ENCODE measurements at regions not wholly inside any gene's neighbourhood (a gene's known extent, or its start where the extent isn't known, plus 50 kb on each side); places are given as distances from the start of the nearest gene placed in this dataset.
"Not testable (repeated sequence)": the region's sequence is repeated elsewhere in the genome, so short reads cannot be mapped to it uniquely, and the experiment has no call there.

DNA sequence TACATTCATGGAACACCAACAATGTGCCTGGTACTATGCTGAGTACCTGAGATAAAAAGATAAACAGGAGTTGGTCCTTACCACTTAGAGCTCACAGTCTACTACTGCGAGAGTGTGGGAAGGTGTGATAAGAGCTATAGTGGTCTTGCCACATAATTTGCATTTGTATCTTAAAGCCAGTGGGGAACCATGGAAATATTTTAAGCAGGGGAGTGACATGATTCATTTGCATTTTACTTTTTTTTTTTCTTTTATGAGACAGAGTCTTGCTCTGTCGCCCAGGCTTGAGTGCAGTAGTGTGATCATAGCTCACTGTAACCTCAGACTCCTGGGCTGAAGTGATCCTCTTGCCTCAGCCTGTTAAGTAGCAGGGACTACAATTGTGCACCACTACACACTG lies 53.6 kb downstream of the SRGAP2 start:
- in situ Hi-C loops (cut with HindIII; ENCODE audit: low sequenced_read_pairs); DNase-seq (ENCODE audit: low spot score): not testable (repeated sequence)

GRCh38 chr1:206261473-206261872 lies 58.1 kb downstream of the SRGAP2 start:
- DNase-seq (ENCODE audit: low spot score); in situ Hi-C loops (cut with HindIII; ENCODE audit: low sequenced_read_pairs): not testable (repeated sequence)

- DNase-seq (ENCODE audit: low spot score); in situ Hi-C loops (cut with HindIII; ENCODE audit: low sequenced_read_pairs): not testable (repeated sequence)
Measured at GRCh38 chr1:206262424-206262823, 59.1 kb downstream of the SRGAP2 start.

GRCh38 chr1:206264916-206265315 lies 61.6 kb downstream of the SRGAP2 start:
- in situ Hi-C loops (cut with HindIII; ENCODE audit: low sequenced_read_pairs); DNase-seq (ENCODE audit: low spot score): not testable (repeated sequence)

DNA sequence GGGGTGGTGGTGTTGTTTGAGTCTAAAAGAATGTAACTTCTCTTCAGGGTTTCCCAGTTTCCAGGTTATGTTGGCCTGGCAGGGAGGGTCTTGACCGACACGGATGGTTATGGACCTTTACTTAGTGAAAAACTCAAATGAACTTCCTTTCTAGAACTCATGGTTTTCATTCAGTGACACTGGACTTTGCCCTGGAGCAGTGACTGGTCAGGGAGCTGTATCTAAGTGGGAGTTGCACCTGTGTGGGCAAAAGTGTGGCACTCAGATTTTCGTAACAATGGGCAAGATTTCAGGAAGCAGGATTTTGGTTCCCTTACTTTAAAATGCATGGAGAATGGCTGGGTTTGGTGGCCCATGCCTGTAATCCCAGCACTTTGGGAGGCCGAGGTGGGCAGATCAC lies 67.8 kb downstream of the SRGAP2 start:
- DNase-seq (ENCODE audit: low spot score); in situ Hi-C loops (cut with HindIII; ENCODE audit: low sequenced_read_pairs): not testable (repeated sequence)

DNA sequence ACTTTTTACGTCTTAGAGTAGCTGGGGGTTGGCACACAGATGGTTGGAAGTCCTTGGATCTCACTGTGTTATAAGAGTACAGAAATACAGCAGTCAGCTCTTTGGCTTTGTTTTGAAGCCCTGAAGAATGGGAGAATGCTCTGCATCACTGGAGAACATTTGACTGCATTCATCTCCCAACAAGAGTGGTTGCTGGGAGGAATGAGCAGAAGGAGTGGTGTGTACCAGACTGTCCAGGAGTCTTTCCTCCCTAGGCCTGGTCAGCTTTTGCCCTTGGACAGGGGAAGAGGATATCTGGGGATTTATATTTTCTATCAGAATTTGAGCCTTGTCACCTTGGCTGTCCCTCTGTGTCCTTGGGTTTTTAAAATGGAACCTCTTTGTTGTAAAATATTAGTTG lies 69.8 kb downstream of the SRGAP2 start:
- DNase-seq (ENCODE audit: low spot score); in situ Hi-C loops (cut with HindIII; ENCODE audit: low sequenced_read_pairs): not testable (repeated sequence)

DNA sequence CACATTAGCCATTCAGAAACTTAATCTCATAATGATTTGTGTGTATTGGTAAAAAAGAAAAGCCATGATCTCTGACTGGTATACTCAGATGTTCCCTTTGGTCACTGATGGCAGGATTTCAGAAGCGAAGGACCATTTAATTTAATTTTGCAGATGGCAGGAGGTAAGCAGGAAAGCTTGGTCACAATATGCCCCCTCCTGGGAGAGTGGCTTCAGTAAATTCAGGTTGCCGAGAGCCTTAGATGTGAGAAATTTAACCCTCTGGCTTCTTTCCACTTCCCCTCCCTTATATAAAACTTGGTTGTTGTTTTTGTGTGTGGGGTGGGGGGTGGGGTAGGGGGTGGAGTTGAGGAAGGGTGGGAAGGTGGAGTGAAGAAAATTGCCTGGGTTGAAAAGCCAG lies 72.8 kb downstream of the SRGAP2 start:
- in situ Hi-C loops (cut with HindIII; ENCODE audit: low sequenced_read_pairs), result not testable (repeated sequence)
- DNase-seq (ENCODE audit: low spot score), result peak; percentile 48

DNA sequence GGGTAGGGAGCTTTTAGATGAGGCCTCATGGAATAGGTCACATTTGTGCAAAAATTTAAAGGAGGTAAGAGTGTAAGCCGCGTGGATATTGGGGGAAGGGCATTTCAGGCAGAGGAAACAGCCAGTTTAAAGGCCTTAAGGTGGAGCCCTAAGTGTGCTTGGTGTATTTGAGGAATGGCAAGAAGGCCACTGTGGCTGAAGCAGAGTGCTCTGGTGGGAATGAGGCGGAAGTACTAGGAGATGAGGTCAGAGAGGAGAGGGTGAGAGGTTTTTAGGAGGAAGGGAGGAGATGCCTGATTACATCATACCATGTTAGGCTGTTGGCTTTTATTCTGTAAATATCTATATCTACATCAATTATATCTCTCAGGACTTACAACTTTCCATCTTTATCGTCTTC lies 75.3 kb downstream of the SRGAP2 start:
- in situ Hi-C loops (cut with HindIII; ENCODE audit: low sequenced_read_pairs); DNase-seq (ENCODE audit: low spot score): not testable (repeated sequence)

GRCh38 chr1:206280683-206281082 lies 77.3 kb downstream of the SRGAP2 start:
- in situ Hi-C loops (cut with HindIII; ENCODE audit: low sequenced_read_pairs); DNase-seq (ENCODE audit: low spot score): not testable (repeated sequence)

DNA sequence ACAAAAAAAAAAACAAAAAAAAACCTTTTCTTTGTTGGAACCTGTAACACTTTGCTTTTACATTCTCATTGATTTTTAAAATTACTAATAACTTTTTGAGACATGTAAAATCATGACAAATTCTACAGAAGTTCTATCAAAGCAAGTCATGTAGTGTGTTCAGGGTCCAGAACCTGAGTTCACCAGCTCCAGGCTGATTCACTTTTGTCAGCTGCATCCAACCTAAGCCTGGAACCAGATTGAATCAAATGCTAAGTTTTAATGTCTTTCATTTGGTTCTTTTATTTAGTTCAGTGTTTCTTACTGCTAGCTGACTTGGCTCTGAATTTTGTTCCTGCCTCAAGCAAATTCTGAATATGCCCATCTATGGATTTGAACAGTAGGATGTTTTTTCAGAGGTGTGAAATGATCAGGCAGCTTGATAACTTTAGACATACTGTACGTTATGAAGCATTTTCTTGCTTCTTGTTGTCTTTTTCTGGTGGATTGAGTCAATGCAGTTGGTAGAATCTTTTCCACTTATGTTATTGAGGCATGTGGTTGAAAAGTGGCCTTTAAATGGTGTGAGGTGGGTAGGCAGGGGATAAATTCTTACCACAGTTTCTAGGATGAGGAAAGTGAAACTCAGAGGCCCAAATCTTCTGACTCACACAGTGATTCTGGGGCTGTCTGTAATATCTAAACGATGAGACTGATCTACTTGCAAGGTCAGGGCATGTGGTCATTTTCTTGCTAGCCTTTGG lies 78.7 kb downstream of the SRGAP2 start:
- in situ Hi-C loops (cut with HindIII; ENCODE audit: low sequenced_read_pairs); DNase-seq (ENCODE audit: low spot score): not testable (repeated sequence)

- DNase-seq (ENCODE audit: low spot score); in situ Hi-C loops (cut with HindIII; ENCODE audit: low sequenced_read_pairs): not testable (repeated sequence)
Measured at GRCh38 chr1:206285024-206285960, 82.0 kb downstream of the SRGAP2 start.

DNA sequence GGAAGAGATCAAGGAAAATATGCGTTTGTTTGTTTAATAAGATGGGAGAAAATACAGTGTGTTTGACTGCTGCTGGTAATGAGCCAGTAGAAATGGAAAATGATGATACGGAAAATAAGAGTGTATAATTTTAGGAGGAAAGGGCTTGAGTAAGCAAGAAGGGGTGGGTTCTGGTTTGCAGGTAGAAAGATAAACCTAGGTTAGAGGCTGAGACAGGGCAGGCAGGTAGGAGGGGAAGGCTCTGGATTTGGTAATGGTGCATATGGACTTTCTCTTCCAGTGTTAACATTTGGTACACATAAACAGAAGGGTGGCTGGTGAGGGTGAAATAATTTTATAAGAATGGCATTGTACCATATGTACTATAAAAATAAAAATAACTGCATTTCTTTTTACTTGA lies 84.4 kb downstream of the SRGAP2 start:
- DNase-seq (ENCODE audit: low spot score); in situ Hi-C loops (cut with HindIII; ENCODE audit: low sequenced_read_pairs): not testable (repeated sequence)

GRCh38 chr1:206288453-206288852 lies 85.1 kb downstream of the SRGAP2 start:
- DNase-seq (ENCODE audit: low spot score); in situ Hi-C loops (cut with HindIII; ENCODE audit: low sequenced_read_pairs): not testable (repeated sequence)

DNA sequence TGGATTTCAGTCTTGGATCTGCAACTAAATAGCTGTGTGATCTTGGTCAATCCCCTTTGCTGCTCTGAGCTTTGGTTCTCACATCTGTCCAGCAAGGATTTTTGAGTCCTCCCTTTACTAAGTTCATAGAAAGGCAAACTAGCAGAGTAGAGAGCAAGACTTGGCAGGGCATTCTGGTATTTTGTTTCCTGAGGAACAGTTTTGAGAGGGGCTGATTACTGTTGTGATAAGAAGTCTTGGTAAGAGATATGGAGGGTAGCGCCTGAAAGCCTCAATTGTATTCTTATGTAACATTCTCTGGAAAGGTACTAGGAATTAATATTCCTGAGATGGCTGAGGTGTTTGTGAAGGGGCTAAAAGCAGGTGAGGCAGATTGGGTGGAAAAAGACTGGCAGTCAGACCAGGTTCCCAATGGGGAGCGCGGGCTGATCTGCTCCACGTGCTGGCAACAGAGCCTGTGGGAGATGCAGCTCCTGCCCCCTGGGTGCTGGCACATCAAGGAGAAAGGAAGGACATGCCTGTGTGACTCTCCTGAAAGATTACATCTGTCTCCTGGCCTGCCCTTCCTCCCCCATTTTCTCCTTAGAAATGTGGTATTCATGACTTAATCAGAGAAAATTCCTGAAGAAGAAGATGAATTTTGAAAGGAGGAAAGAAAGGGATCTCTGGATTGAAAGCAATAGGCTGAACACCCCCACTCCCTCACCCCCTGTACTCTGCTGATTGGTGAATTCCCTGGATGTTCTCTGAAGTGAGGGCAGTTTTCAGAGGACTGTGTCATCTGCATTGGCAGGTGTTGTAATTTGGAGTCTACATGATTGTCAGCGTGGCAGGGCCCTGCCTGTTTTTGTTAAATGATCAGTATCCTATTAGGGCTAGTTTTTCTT lies 94.0 kb downstream of the SRGAP2 start:
- in situ Hi-C loops (cut with HindIII; ENCODE audit: low sequenced_read_pairs); DNase-seq (ENCODE audit: low spot score): not testable (repeated sequence)

DNA sequence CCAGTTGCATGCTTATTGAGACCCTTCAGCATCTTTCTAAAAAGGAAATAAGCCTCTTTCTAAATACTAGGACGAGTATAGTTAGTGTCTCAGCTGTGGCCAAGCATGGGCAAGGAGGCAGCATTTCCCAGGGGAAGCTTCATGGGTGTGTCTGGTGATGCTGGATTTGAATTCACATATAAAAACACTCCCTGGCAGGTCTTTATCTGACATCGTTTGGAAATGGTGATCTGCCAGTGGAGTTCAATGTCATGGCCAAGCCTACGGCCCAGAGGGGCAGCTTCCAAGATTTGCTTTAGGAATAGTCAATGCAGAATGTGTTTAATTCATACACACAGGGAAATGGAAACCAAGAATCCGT lies 94.7 kb downstream of the SRGAP2 start:
- DNase-seq (ENCODE audit: low spot score); in situ Hi-C loops (cut with HindIII; ENCODE audit: low sequenced_read_pairs): not testable (repeated sequence)

DNA sequence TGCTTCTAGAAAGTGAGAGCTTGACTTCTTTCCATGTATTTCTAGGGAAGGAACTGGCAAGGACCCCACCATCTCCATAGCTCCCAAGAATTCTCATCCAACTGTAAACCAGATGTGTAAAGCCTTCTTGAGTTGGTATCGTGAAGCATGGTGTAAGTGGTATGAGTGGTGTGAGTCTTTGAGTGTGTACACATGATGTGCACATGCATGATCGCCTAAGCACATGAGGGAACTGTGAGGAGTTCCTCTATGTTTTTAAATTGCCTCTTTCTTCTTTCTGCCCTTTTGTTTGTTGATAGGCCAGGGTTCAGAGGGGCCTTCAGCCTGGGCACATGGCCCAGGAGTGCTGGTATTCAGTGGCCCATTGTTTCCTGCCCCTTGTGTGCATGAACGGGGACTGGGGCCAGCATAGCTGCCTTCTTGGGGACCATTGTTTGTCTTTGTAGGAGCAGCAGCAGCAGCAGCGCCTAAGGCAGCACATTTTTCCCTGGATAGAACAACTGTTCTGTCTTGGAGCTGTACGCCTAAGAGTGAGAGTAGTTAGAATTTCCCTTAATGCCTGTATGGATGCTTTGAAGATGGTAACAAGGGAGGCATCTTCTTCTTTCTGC lies 95.9 kb downstream of the SRGAP2 start:
- in situ Hi-C loops (cut with HindIII; ENCODE audit: low sequenced_read_pairs), result not testable (repeated sequence)

DNA sequence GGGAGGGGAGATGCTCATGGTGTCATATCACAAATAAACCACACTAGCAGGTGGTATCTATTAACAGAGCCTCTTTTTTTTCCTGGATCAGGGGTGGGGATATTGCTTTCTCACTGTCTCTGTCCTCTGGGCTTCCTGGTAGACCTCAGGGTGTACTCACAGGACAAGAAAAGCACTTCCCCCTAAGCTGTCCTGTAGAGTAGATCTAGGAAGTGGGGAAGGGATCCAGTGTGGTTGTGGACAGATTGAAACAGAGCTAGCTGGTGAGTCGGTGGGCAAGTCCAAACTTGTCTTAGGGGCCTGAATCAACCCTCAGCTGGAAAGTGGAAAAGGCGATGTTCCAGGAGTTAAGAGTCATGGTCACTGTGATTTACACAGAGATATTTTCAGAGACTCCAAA lies 96.6 kb downstream of the SRGAP2 start:
- in situ Hi-C loops (cut with HindIII; ENCODE audit: low sequenced_read_pairs); DNase-seq (ENCODE audit: low spot score): not testable (repeated sequence)

More for the DNA sequence above, 95.9 kb downstream of the SRGAP2 start:
- DNase-seq (ENCODE audit: low spot score), result not testable (repeated sequence)

DNA sequence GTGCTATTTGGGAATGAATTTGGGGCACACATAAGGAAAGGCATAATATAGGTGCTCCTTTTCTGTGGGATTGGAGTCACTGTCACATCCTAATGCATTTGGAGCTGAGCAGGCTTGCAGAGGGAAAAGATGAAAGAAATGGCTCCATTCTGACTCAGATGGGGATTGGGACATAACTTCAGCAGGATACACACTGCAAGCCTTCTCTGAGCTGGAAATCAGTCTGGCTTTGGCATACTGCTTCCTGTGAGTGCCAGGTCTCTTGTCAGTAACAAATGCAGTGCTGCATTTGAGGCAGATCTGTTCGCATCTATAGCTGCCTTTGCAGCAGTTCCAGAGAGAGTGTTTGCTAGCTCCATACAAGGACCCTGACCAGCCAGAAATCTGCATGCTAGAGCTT lies 98.7 kb downstream of the SRGAP2 start:
- peak; percentile 60 for DNase-seq (ENCODE audit: low spot score)
- in situ Hi-C loops (cut with HindIII; ENCODE audit: low sequenced_read_pairs), result not testable (repeated sequence)

DNA sequence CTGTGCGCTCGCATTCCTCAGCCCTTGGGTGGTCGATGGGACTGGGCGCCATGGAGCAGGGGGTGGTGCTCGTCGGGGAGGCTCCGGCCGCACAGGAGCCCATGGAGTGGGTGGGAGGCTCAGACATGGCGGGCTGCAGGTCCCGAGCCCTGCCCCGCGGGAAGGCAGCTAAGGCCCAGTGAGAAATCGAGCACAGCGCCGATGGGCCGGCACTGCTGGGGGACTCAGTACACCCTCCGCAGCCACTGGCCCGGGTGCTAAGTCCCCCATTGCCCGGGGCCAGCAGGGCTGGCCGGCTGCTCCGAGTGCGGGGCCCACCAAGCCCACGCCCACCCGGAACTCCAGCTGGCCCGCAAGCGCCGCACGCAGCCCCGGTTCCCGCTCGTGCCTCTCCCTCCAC lies 104.1 kb downstream of the SRGAP2 start:
- in situ Hi-C loops (cut with HindIII; ENCODE audit: low sequenced_read_pairs); DNase-seq (ENCODE audit: low spot score): not testable (repeated sequence)
